ENCODE measurements at regions not wholly inside any gene's neighbourhood (a gene's known extent, or its start where the extent isn't known, plus 50 kb on each side); places are given as distances from the start of the nearest gene placed in this dataset.
"Not testable (repeated sequence)": the region's sequence is repeated elsewhere in the genome, so short reads cannot be mapped to it uniquely, and the experiment has no call there.

- BruUV-seq (replicated peaks); POLR2A ChIA-PET; H3K4me1 ChIP-seq (ENCODE audit: control insufficient read depth, extremely low read depth, insufficient read depth, low read length); H3K36me3 ChIP-seq (ENCODE audit: control insufficient read depth in 2 of 2, extremely low read depth in 1 of 2, insufficient read depth in 2 of 2, low read length in 2 of 2); H3K9ac ChIP-seq (replicated peaks; ENCODE audit: extremely low read depth, insufficient read depth, low read length); H2AFZ ChIP-seq (ENCODE audit: low read depth, low read length); H3K9me3 ChIP-seq (replicated peaks; ENCODE audit: control insufficient read depth, insufficient read depth, low read length); dilution Hi-C loops (cut with MboI; ENCODE audit: extremely low pct_ligation_motif_present, low sequenced_read_pairs); H3K79me2 ChIP-seq (ENCODE audit: control insufficient read depth, insufficient read depth, low read length); intact Hi-C loops (cut with micrococcal nuclease); H3K4me2 ChIP-seq (ENCODE audit: insufficient read depth, low read length); FAIRE-seq; H3K27me3 ChIP-seq (ENCODE audit: control insufficient read depth in 2 of 2, insufficient read depth in 2 of 2, low read length in 2 of 2); CTCF ChIA-PET; H4K20me1 ChIP-seq (replicated peaks; ENCODE audit: control insufficient read depth, extremely low read depth, insufficient read depth, low read length); H3K27ac ChIP-seq (ENCODE audit: insufficient read depth, low read depth, low read length); H3K9me1 ChIP-seq (replicated peaks; ENCODE audit: control insufficient read depth, extremely low read depth, insufficient read depth, low read length); DNase-seq (ENCODE audit: low read depth, low spot score); H3K4me3 ChIP-seq (replicated peaks in 1 of 3; ENCODE audit: insufficient read depth in 1 of 3, low read depth in 1 of 3, low read length in 3 of 3): not testable (repeated sequence)
Observed at GRCh38 chr2:194276667-194277066, 1380.4 kb upstream of the SLC39A10 start.

- H3K4me2 ChIP-seq (ENCODE audit: insufficient read depth, low read length) = no peak overlapping the region
- TF ChIP-seq POLR2A (IDR thresholded peaks at IDR 0.05; ENCODE audit: low read depth, low read length) = no peak
- no peak overlapping the region for H2AFZ ChIP-seq (ENCODE audit: low read depth, low read length)
- no peaks in the 10 kb centered on the region for H3K4me1 ChIP-seq (ENCODE audit: control insufficient read depth, extremely low read depth, insufficient read depth, low read length)
- FAIRE-seq (no peak), DNase-seq (ENCODE audit: low read depth, low spot score) (no peak)
- BruUV-seq (replicated peaks) = no TSS peak
- H3K4me3 ChIP-seq (replicated peaks in 1 of 3; ENCODE audit: insufficient read depth in 1 of 3, low read depth in 1 of 3, low read length in 3 of 3) = no peak overlapping the region
- CTCF ChIA-PET = no interaction called here
- H3K27ac ChIP-seq (ENCODE audit: insufficient read depth, low read depth, low read length) = no peak overlapping the region
- no peaks in the 10 kb centered on the region for H4K20me1 ChIP-seq (replicated peaks; ENCODE audit: control insufficient read depth, extremely low read depth, insufficient read depth, low read length)
- H3K36me3 ChIP-seq (ENCODE audit: control insufficient read depth in 2 of 2, extremely low read depth in 1 of 2, insufficient read depth in 2 of 2, low read length in 2 of 2) = no peaks in the 10 kb centered on the region
- no peaks in the 10 kb centered on the region for H3K27me3 ChIP-seq (ENCODE audit: control insufficient read depth in 2 of 2, insufficient read depth in 2 of 2, low read length in 2 of 2)
- POLR2A ChIA-PET = interaction anchor here (0.6 kb wide), 2 partner anchors 14 to 583 kb away, joined by 3 to 5 read pairs; no protein-coding TSS in a partner anchor
- dilution Hi-C loops (cut with MboI; ENCODE audit: extremely low pct_ligation_motif_present, low sequenced_read_pairs) = no loop called here
- peaks cover 2% of the 10 kb centered on the region for H3K9me3 ChIP-seq (replicated peaks; ENCODE audit: control insufficient read depth, insufficient read depth, low read length)
- intact Hi-C loops (cut with micrococcal nuclease) = no loop called here
- H3K9ac ChIP-seq (replicated peaks; ENCODE audit: extremely low read depth, insufficient read depth, low read length) = no peak overlapping the region
- H3K9me1 ChIP-seq (replicated peaks; ENCODE audit: control insufficient read depth, extremely low read depth, insufficient read depth, low read length) = no peaks in the 10 kb centered on the region
- H3K79me2 ChIP-seq (ENCODE audit: control insufficient read depth, insufficient read depth, low read length) = no peaks in the 10 kb centered on the region
Observed at GRCh38 chr2:194271293-194271961, 1385.6 kb upstream of the SLC39A10 start.

All from endothelial cell of umbilical vein (primary cell).